ENCODE measurements at regions not wholly inside any gene's neighbourhood (a gene's known extent, or its start where the extent isn't known, plus 50 kb on each side); places are given as distances from the start of the nearest gene placed in this dataset.

DNA sequence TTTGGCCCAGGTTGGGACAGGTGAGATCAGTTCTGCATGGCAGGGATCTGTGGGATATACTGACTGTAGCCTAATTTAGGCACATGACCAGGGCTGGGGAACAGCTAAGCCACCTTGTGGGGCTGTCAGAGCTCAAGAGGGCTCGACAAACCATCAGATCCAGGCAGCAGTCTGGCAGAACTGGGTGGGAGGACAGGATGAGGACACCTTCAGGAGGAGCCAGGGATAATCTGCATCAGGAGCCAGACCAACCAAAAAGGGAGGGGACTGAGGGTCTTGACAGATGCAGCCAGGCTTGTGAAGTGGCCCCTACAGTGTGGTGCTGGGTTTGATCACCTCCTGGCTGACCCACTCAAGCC lies 123.4 kb downstream of the MAFB start:
- DNase-seq (ENCODE audit: low spot score), result no peak
- TF ChIP-seq, protein P1, sequence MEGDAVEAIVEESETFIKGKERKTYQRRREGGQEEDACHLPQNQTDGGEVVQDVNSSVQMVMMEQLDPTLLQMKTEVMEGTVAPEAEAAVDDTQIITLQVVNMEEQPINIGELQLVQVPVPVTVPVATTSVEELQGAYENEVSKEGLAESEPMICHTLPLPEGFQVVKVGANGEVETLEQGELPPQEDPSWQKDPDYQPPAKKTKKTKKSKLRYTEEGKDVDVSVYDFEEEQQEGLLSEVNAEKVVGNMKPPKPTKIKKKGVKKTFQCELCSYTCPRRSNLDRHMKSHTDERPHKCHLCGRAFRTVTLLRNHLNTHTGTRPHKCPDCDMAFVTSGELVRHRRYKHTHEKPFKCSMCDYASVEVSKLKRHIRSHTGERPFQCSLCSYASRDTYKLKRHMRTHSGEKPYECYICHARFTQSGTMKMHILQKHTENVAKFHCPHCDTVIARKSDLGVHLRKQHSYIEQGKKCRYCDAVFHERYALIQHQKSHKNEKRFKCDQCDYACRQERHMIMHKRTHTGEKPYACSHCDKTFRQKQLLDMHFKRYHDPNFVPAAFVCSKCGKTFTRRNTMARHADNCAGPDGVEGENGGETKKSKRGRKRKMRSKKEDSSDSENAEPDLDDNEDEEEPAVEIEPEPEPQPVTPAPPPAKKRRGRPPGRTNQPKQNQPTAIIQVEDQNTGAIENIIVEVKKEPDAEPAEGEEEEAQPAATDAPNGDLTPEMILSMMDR (IDR thresholded peaks at IDR 0.05; ENCODE audit: extremely low read depth, missing control alignments), result no peak

DNA sequence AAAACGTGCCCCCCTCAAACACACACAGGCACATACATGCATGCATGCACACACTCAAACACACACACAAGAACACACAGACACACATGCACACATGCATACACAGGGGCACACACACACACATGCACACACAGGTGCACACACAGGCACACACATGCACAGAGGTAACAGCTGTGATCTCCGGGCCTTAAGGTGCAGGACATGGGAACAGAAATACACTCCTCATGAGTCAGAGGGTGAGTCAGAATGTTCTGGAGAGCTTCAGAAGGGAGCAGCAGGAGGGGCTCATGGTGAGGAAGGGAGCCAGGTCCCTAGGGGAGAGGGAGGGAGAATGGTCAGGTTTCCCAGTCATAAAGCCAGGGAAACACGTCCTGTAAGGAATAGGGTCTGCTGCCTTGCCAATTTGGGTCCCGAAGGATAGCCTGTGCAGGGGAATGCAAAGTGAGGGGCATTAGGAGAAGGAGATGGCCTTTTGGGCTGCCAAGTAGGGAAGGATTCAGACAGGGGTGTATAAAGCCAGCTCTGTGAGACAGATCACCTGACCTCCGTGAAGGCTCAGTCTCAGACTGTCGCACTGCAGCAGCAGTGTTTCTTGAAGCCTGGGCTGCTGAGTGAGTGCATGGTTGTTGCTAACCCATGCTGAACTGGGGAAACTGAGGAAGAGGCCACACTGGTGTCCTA lies 123.9 kb downstream of the MAFB start:
- no peak for DNase-seq (ENCODE audit: low spot score)
- TF ChIP-seq, protein P1 (IDR thresholded peaks at IDR 0.05; ENCODE audit: extremely low read depth, missing control alignments), result no peak

DNA sequence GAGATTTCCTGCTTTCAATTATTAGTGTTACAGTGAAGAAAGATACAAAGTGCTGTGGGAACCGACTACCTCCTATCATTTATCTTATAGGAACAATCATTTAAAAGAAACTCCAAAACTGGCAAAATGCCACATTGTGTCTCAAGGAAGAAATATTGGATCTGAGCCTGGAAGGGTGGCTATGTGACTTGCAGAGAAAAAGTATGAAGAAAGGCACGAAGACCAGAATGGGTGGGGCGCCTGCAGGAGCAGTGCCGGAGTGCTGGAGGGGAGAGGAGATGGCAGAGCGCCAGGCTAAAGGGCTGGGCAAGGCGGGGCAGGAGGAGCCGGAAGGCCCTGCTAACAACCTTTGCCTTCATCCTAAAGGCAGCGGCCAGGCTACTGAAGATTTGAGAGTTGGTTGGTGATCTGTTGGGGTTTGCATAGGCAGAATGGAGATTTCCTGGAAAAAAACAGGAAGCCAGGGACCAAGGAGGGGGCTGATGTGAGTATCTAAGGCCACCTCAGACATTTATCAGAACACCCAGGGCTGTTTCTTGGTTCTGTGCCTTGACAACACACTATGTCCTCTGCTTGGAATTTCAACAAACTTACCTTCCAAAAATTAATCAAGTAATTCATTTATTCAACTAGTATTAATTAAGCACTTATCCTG lies 125.6 kb downstream of the MAFB start:
- no peak for DNase-seq (ENCODE audit: low spot score)
- TF ChIP-seq, protein P1 (IDR thresholded peaks at IDR 0.05; ENCODE audit: extremely low read depth, missing control alignments), result no peak

GRCh38 chr20:40562031-40562430 lies 127.0 kb downstream of the MAFB start:
- no peak for DNase-seq (ENCODE audit: low spot score)
- TF ChIP-seq, protein P1 (IDR thresholded peaks at IDR 0.05; ENCODE audit: extremely low read depth, missing control alignments), result no peak

DNA sequence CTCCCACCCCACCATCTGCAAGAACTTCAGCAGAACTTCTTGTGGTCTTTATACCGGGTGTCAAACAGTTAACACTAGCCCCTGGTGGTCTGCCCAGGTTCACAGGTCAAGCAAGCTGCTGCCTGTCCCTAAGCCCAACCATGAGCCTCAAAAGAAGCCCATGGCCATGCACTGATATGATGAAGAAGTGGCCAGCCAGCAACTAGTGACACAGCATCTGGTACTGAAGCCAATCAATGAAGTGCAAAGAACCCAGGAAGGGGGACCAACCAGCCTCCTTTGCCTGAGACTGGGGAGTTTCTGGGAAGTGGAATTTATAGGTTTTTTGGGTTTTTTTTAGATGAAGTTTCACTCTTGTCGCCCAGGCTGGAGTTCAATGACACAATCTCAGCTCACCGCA lies 127.8 kb downstream of the MAFB start:
- TF ChIP-seq, protein P1 (IDR thresholded peaks at IDR 0.05; ENCODE audit: extremely low read depth, missing control alignments), result no peak
- no peak for DNase-seq (ENCODE audit: low spot score)

- TF ChIP-seq, protein P1 (IDR thresholded peaks at IDR 0.05; ENCODE audit: extremely low read depth, missing control alignments), result no peak
- DNase-seq (ENCODE audit: low spot score), result no peak
Measured at GRCh38 chr20:40558212-40558611, 130.8 kb downstream of the MAFB start.

GRCh38 chr20:40551125-40551530 lies 137.9 kb downstream of the MAFB start:
- TF ChIP-seq, protein P1 (IDR thresholded peaks at IDR 0.05; ENCODE audit: extremely low read depth, missing control alignments), result no peak
- DNase-seq (ENCODE audit: low spot score), result no peak
